OCI-LY3 (cell line): ENCODE measurements at regions not wholly inside any gene's neighbourhood (a gene's known extent, or its start where the extent isn't known, plus 50 kb on each side); places are given as distances from the start of the nearest gene placed in this dataset.

Source experiments
- CTCF ChIP-seq: fragments of 200-600, 300-600 bp; sonication (generic); IDR thresholded peaks from 2 replicates; pipeline ENCODE4 v1.5.1; 2014; ENCODE audit warnings: antibody characterized with exemption, low read length, low read depth
- EZH2phosphoT487 ChIP-seq: fragments of 200-600 bp; shearing (Covaris generic); IDR thresholded peaks from 2 replicates; pipeline ENCODE4 v1.6.1; 2018; ENCODE audit warnings: antibody characterized with exemption, mixed run types, low read depth

GRCh38 chr19:28386066-28386465 lies 826.9 kb downstream of the UQCRFS1 start:
- TF ChIP-seq EZH2phosphoT487 (no peak), CTCF (no peak)
